Suprapubic skin (tissue), 4 donors: ENCODE measurements at regions not wholly inside any gene's neighbourhood (a gene's known extent, or its start where the extent isn't known, plus 50 kb on each side); places are given as distances from the start of the nearest gene placed in this dataset.

ENCODE experiments used
- EP300 ChIP-seq: sonication (generic); formaldehyde crosslinking; IDR thresholded peaks from one replicate; pipeline ENCODE4 v1.6.1; 2017; ENCODE audit warnings: antibody characterized with exemption
- POLR2A ChIP-seq, 2 donors: fragments of 450-650 bp; IDR thresholded peaks; one replicate each; pipeline ENCODE4 v1.6.1; 2017; ENCODE audit warnings: antibody characterized with exemption in 2 of 2, mild to moderate bottlenecking in 2 of 2, moderate library complexity in 2 of 2
- POLR2AphosphoS5 ChIP-seq, 3 donors: sonication (generic); formaldehyde crosslinking; IDR thresholded peaks; one replicate each; pipeline ENCODE4 v1.6.1; 2017; ENCODE audit warnings: antibody characterized with exemption in 3 of 3
- TF ChIP-seq, protein P1 (sequence below), 2 donors: fragments of 200-600 bp in 1 of 2; fragments of 450-650 bp in 1 of 2; sonication (generic) in 1 of 2; IDR thresholded peaks; one replicate each; pipeline ENCODE4 v1.5.1; 2016 to 2019; ENCODE audit warnings: antibody characterized with exemption in 2 of 2, mild to moderate bottlenecking in 1 of 2, moderate library complexity in 1 of 2

DNA sequence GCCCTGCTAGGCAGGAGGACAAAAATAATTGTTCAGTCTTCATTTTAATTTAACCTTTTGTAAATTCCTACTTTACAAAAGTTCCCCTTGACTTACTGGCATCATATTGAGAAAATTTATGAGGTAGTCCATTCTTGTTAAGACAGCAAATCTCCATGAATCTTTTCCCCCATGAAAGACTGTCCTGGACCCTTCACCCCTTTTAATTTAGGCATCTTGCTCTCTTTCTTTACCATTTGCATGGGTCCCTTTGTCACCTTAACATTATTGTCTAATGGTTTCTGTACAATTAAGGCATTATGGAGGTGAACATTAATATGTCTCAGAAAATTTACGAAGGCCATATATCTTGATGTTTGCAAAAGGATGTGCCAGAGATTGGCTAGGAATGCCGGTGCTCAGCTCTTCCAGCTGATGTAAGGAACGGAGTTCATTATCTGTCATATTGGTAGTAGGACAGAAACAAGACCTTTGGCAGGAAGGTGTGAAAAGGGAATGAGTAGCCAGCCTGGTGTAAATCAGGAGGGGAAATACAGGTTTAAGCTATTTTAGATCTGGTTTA is 382.8 kb upstream of the TSHZ2 start:
- TF ChIP-seq, protein P1, sequence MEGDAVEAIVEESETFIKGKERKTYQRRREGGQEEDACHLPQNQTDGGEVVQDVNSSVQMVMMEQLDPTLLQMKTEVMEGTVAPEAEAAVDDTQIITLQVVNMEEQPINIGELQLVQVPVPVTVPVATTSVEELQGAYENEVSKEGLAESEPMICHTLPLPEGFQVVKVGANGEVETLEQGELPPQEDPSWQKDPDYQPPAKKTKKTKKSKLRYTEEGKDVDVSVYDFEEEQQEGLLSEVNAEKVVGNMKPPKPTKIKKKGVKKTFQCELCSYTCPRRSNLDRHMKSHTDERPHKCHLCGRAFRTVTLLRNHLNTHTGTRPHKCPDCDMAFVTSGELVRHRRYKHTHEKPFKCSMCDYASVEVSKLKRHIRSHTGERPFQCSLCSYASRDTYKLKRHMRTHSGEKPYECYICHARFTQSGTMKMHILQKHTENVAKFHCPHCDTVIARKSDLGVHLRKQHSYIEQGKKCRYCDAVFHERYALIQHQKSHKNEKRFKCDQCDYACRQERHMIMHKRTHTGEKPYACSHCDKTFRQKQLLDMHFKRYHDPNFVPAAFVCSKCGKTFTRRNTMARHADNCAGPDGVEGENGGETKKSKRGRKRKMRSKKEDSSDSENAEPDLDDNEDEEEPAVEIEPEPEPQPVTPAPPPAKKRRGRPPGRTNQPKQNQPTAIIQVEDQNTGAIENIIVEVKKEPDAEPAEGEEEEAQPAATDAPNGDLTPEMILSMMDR (IDR thresholded peaks at IDR 0.05) = no peak
- TF ChIP-seq POLR2A (IDR thresholded peaks at IDR 0.05) (no peak), EP300 (no peak), POLR2AphosphoS5 (IDR thresholded peaks at IDR 0.05) (no peak)
